ENCODE measurements at regions not wholly inside any gene's neighbourhood (a gene's known extent, or its start where the extent isn't known, plus 50 kb on each side); places are given as distances from the start of the nearest gene placed in this dataset.
"Not testable (repeated sequence)": the region's sequence is repeated elsewhere in the genome, so short reads cannot be mapped to it uniquely, and the experiment has no call there.

- H3K4me1 ChIP-seq (ENCODE audit: control insufficient read depth, insufficient read depth, low read length): peaks cover 16% of the 10 kb centered on the region
- H3K27me3 ChIP-seq (ENCODE audit: control insufficient read depth, insufficient read depth, low read length); H3K9me3 ChIP-seq (replicated peaks; ENCODE audit: control insufficient read depth, low read depth, low read length); H3K27ac ChIP-seq (ENCODE audit: low read length); H3K36me3 ChIP-seq (ENCODE audit: control insufficient read depth, insufficient read depth, low read length); DNase-seq; H3K4me3 ChIP-seq (ENCODE audit: low read length): not testable (repeated sequence)
- no CpG with 5 or more reads among the region's 2 CpGs for WGBS (ENCODE audit: insufficient coverage)
Observed at GRCh38 chr22:38375784-38376183, 58.6 kb upstream of the CSNK1E start.

- not testable (repeated sequence) for H3K36me3 ChIP-seq (ENCODE audit: control insufficient read depth, insufficient read depth, low read length); H3K27ac ChIP-seq (ENCODE audit: low read length); H3K4me3 ChIP-seq (ENCODE audit: low read length); H3K9me3 ChIP-seq (replicated peaks; ENCODE audit: control insufficient read depth, low read depth, low read length); DNase-seq; H3K27me3 ChIP-seq (ENCODE audit: control insufficient read depth, insufficient read depth, low read length)
- peaks cover 16% of the 10 kb centered on the region for H3K4me1 ChIP-seq (ENCODE audit: control insufficient read depth, insufficient read depth, low read length)
Observed at GRCh38 chr22:38375005-38375404, 57.8 kb upstream of the CSNK1E start.

- H3K4me1 ChIP-seq (ENCODE audit: control insufficient read depth, insufficient read depth, low read length): peaks cover 16% of the 10 kb centered on the region
- H3K36me3 ChIP-seq (ENCODE audit: control insufficient read depth, insufficient read depth, low read length); H3K4me3 ChIP-seq (ENCODE audit: low read length); H3K9me3 ChIP-seq (replicated peaks; ENCODE audit: control insufficient read depth, low read depth, low read length); H3K27me3 ChIP-seq (ENCODE audit: control insufficient read depth, insufficient read depth, low read length): not testable (repeated sequence)
- 75% methylated on average over 2 of the region's 3 CpGs for WGBS (ENCODE audit: insufficient coverage)
- H3K27ac ChIP-seq (ENCODE audit: low read length): peak overlapping the region; percentile 42
- DNase-seq: peak; percentile 38
Observed at GRCh38 chr22:38374433-38374831, 57.2 kb upstream of the CSNK1E start.

GRCh38 chr22:38373783-38374432 is 56.7 kb upstream of the CSNK1E start:
- WGBS (ENCODE audit: insufficient coverage): 90% methylated on average over 2 of the region's 5 CpGs
- peaks cover 16% of the 10 kb centered on the region for H3K4me1 ChIP-seq (ENCODE audit: control insufficient read depth, insufficient read depth, low read length)
- not testable (repeated sequence) for H3K36me3 ChIP-seq (ENCODE audit: control insufficient read depth, insufficient read depth, low read length); H3K27me3 ChIP-seq (ENCODE audit: control insufficient read depth, insufficient read depth, low read length); H3K4me3 ChIP-seq (ENCODE audit: low read length); H3K9me3 ChIP-seq (replicated peaks; ENCODE audit: control insufficient read depth, low read depth, low read length)
- DNase-seq: peak; percentile 76
- H3K27ac ChIP-seq (ENCODE audit: low read length): peak overlapping the region; percentile 42

GRCh38 chr22:38372665-38373064 is 55.4 kb upstream of the CSNK1E start:
- H3K27me3 ChIP-seq (ENCODE audit: control insufficient read depth, insufficient read depth, low read length); H3K4me3 ChIP-seq (ENCODE audit: low read length); H3K36me3 ChIP-seq (ENCODE audit: control insufficient read depth, insufficient read depth, low read length); H3K9me3 ChIP-seq (replicated peaks; ENCODE audit: control insufficient read depth, low read depth, low read length); DNase-seq; H3K27ac ChIP-seq (ENCODE audit: low read length): not testable (repeated sequence)
- WGBS (ENCODE audit: insufficient coverage): no CpG with 5 or more reads among the region's 4 CpGs
- H3K4me1 ChIP-seq (ENCODE audit: control insufficient read depth, insufficient read depth, low read length): peaks cover 16% of the 10 kb centered on the region

- H3K4me3 ChIP-seq (ENCODE audit: low read length); H3K9me3 ChIP-seq (replicated peaks; ENCODE audit: control insufficient read depth, low read depth, low read length); H3K27me3 ChIP-seq (ENCODE audit: control insufficient read depth, insufficient read depth, low read length); H3K27ac ChIP-seq (ENCODE audit: low read length); DNase-seq; H3K36me3 ChIP-seq (ENCODE audit: control insufficient read depth, insufficient read depth, low read length): not testable (repeated sequence)
- WGBS (ENCODE audit: insufficient coverage): no CpG with 5 or more reads among the region's 3 CpGs
- peaks cover 15% of the 10 kb centered on the region for H3K4me1 ChIP-seq (ENCODE audit: control insufficient read depth, insufficient read depth, low read length)
Observed at GRCh38 chr22:38370490-38370889, 53.3 kb upstream of the CSNK1E start.

GRCh38 chr22:38369132-38369531 is 51.9 kb upstream of the CSNK1E start:
- H3K4me3 ChIP-seq (ENCODE audit: low read length); H3K36me3 ChIP-seq (ENCODE audit: control insufficient read depth, insufficient read depth, low read length); H3K27me3 ChIP-seq (ENCODE audit: control insufficient read depth, insufficient read depth, low read length); H3K4me1 ChIP-seq (ENCODE audit: control insufficient read depth, insufficient read depth, low read length); H3K27ac ChIP-seq (ENCODE audit: low read length); H3K9me3 ChIP-seq (replicated peaks; ENCODE audit: control insufficient read depth, low read depth, low read length); DNase-seq: not testable (repeated sequence)
- WGBS (ENCODE audit: insufficient coverage): no CpG with 5 or more reads among the region's 2 CpGs
